Mononuclear cell (primary cell): ENCODE measurements at regions not wholly inside any gene's neighbourhood (a gene's known extent, or its start where the extent isn't known, plus 50 kb on each side); places are given as distances from the start of the nearest gene placed in this dataset.

Source experiments
- H3K27me3 ChIP-seq: 2 replicates; pipeline ENCODE4 v1.6.0; 2011; ENCODE audit warnings: low read length, control low read depth; ENCODE audit not compliant: insufficient read depth
- H3K4me1 ChIP-seq: 2 replicates; pipeline ENCODE4 v1.5.1; 2011; ENCODE audit warnings: mild to moderate bottlenecking, low read length, control low read depth; ENCODE audit not compliant: insufficient read depth
- H3K4me3 ChIP-seq: 2 replicates; pipeline ENCODE4 v1.5.1; 2011; ENCODE audit warnings: mild to moderate bottlenecking, low read length, moderate library complexity
- H3K9me3 ChIP-seq: 2 replicates; pipeline ENCODE4 v1.5.1; 2011; ENCODE audit warnings: low read depth, mild to moderate bottlenecking, control low read depth, low read length

- Histone ChIP-seq H3K4me1 (no peaks in the 10 kb centered on the region), H3K9me3 (no peaks in the 10 kb centered on the region), H3K4me3 (no peak overlapping the region), H3K27me3 (no peaks in the 10 kb centered on the region)
These were observed 107.3 kb downstream of the NTMT2 start for GRCh38 chr1:170252851-170253579.

- Histone ChIP-seq H3K4me1 (no peaks in the 10 kb centered on the region), H3K9me3 (no peaks in the 10 kb centered on the region), H3K4me3 (no peak overlapping the region), H3K27me3 (no peaks in the 10 kb centered on the region)
These were observed 108.6 kb downstream of the NTMT2 start for GRCh38 chr1:170254371-170254770.

GRCh38 chr1:170261669-170262068 lies 115.9 kb downstream of the NTMT2 start:
- Histone ChIP-seq H3K4me1 (no peaks in the 10 kb centered on the region), H3K9me3 (no peaks in the 10 kb centered on the region), H3K4me3 (no peak overlapping the region), H3K27me3 (no peaks in the 10 kb centered on the region)

GRCh38 chr1:170262276-170262939 lies 116.6 kb downstream of the NTMT2 start:
- no peaks in the 10 kb centered on the region for H3K4me1 ChIP-seq
- no peaks in the 10 kb centered on the region for H3K27me3 ChIP-seq
- no peaks in the 10 kb centered on the region for H3K9me3 ChIP-seq
- no peak overlapping the region for H3K4me3 ChIP-seq

- no peaks in the 10 kb centered on the region for H3K4me1 ChIP-seq
- no peaks in the 10 kb centered on the region for H3K27me3 ChIP-seq
- no peak overlapping the region for H3K4me3 ChIP-seq
- H3K9me3 ChIP-seq = no peaks in the 10 kb centered on the region
These were observed 119.5 kb downstream of the NTMT2 start for GRCh38 chr1:170265234-170265633.

- H3K4me3 ChIP-seq = no peak overlapping the region
- no peaks in the 10 kb centered on the region for H3K9me3 ChIP-seq
- no peaks in the 10 kb centered on the region for H3K27me3 ChIP-seq
- no peaks in the 10 kb centered on the region for H3K4me1 ChIP-seq
These were observed 121.6 kb downstream of the NTMT2 start for GRCh38 chr1:170267317-170267716.

GRCh38 chr1:170271430-170272161 lies 125.8 kb downstream of the NTMT2 start:
- Histone ChIP-seq H3K27me3 (no peaks in the 10 kb centered on the region), H3K4me1 (no peaks in the 10 kb centered on the region), H3K4me3 (no peak overlapping the region), H3K9me3 (no peaks in the 10 kb centered on the region)

GRCh38 chr1:170273291-170274130 lies 127.8 kb downstream of the NTMT2 start:
- H3K9me3 ChIP-seq = no peaks in the 10 kb centered on the region
- H3K4me3 ChIP-seq = no peak overlapping the region
- H3K4me1 ChIP-seq = no peaks in the 10 kb centered on the region
- H3K27me3 ChIP-seq = no peaks in the 10 kb centered on the region

GRCh38 chr1:170274131-170274501 lies 128.4 kb downstream of the NTMT2 start:
- Histone ChIP-seq H3K27me3 (no peaks in the 10 kb centered on the region), H3K9me3 (no peaks in the 10 kb centered on the region), H3K4me1 (no peaks in the 10 kb centered on the region), H3K4me3 (no peak overlapping the region)

GRCh38 chr1:170277985-170278384 lies 132.2 kb downstream of the NTMT2 start:
- no peaks in the 10 kb centered on the region for H3K4me1 ChIP-seq
- H3K4me3 ChIP-seq = no peak overlapping the region

GRCh38 chr1:170284016-170284415 lies 138.3 kb downstream of the NTMT2 start:
- no peaks in the 10 kb centered on the region for H3K9me3 ChIP-seq
- H3K27me3 ChIP-seq = no peaks in the 10 kb centered on the region
- H3K4me3 ChIP-seq = no peak overlapping the region
- H3K4me1 ChIP-seq = no peaks in the 10 kb centered on the region

More at GRCh38 chr1:170277985-170278384, 132.2 kb downstream of the NTMT2 start:
- Histone ChIP-seq H3K27me3 (no peaks in the 10 kb centered on the region), H3K9me3 (no peaks in the 10 kb centered on the region)

- no peak overlapping the region for H3K4me3 ChIP-seq
- no peaks in the 10 kb centered on the region for H3K4me1 ChIP-seq
- no peaks in the 10 kb centered on the region for H3K27me3 ChIP-seq
These were observed 138.8 kb downstream of the NTMT2 start for GRCh38 chr1:170284512-170284911.

GRCh38 chr1:170284951-170285350 lies 139.2 kb downstream of the NTMT2 start:
- Histone ChIP-seq H3K27me3 (no peaks in the 10 kb centered on the region), H3K4me3 (no peak overlapping the region), H3K9me3 (no peaks in the 10 kb centered on the region), H3K4me1 (no peaks in the 10 kb centered on the region)

More at GRCh38 chr1:170284512-170284911, 138.8 kb downstream of the NTMT2 start:
- no peaks in the 10 kb centered on the region for H3K9me3 ChIP-seq

GRCh38 chr1:170288155-170288554 lies 142.4 kb downstream of the NTMT2 start:
- H3K9me3 ChIP-seq = no peaks in the 10 kb centered on the region
- H3K4me3 ChIP-seq = no peak overlapping the region
- no peaks in the 10 kb centered on the region for H3K27me3 ChIP-seq
- H3K4me1 ChIP-seq = no peaks in the 10 kb centered on the region

GRCh38 chr1:170290276-170290675 lies 144.5 kb downstream of the NTMT2 start:
- H3K9me3 ChIP-seq = no peaks in the 10 kb centered on the region
- peaks cover 2% of the 10 kb centered on the region for H3K27me3 ChIP-seq
- no peak overlapping the region for H3K4me3 ChIP-seq
- H3K4me1 ChIP-seq = no peaks in the 10 kb centered on the region
